OCI-LY3 (cell line): ENCODE measurements at regions not wholly inside any gene's neighbourhood (a gene's known extent, or its start where the extent isn't known, plus 50 kb on each side); places are given as distances from the start of the nearest gene placed in this dataset.

Source experiments
- CTCF ChIP-seq: fragments of 200-600, 300-600 bp; sonication (generic); IDR thresholded peaks from 2 replicates; pipeline ENCODE4 v1.5.1; 2014; ENCODE audit warnings: antibody characterized with exemption, low read length, low read depth
- EZH2phosphoT487 ChIP-seq: fragments of 200-600 bp; shearing (Covaris generic); IDR thresholded peaks from 2 replicates; pipeline ENCODE4 v1.6.1; 2018; ENCODE audit warnings: antibody characterized with exemption, mixed run types, low read depth

DNA sequence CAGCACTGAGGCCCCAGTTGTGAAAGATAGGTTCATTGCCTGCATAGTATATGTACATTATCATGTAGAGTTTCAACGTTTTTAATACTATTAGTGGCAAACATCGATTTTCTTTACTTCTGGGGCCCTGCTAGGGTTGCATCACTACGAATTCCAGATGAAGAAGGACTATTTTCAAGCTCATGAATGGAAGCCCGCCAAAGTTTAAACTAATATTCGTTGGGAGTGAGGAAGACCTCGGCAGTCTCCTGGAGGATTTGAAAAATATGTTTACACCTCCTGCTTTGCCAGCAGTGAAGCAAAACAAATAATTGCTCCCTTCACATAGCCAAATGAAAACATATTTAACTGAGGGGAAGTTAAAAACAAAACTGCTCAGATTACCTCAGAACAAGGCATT is 672.9 kb upstream of the NOVA1 start:
- TF ChIP-seq EZH2phosphoT487 (no peak), CTCF (no peak)
